Activated naive CD4-positive, alpha-beta T cell treated with anti-CD3 and anti-CD28 coated beads for 36 hours (primary cell): ENCODE measurements at regions not wholly inside any gene's neighbourhood (a gene's known extent, or its start where the extent isn't known, plus 50 kb on each side); places are given as distances from the start of the nearest gene placed in this dataset.
"Not testable (repeated sequence)": the region's sequence is repeated elsewhere in the genome, so short reads cannot be mapped to it uniquely, and the experiment has no call there.

Experiments
- CTCF ChIA-PET: fragments of 350-600 bp; sonication (Branson Sonifier 250); formaldehyde crosslinking; loops from one replicate; lab custom pipeline; 2021; ENCODE audit warnings: antibody characterized with exemption; lab: Charles Lee
- DNase-seq: peaks from one replicate; pipeline ENCODE4 v3.0.0-alpha.2; 2020
- H3K27ac Mint-ChIP-seq: one replicate; pipeline ENCODE4 v1.8.0; 2021; ENCODE audit warnings: mild to moderate bottlenecking, mixed read lengths
- H3K27me3 Mint-ChIP-seq: one replicate; pipeline ENCODE4 v1.8.0; 2021; ENCODE audit warnings: low read depth, mixed read lengths
- H3K36me3 Mint-ChIP-seq: one replicate; pipeline ENCODE4 v1.8.0; 2021; ENCODE audit warnings: low read depth, mixed read lengths
- H3K4me1 Mint-ChIP-seq: one replicate; pipeline ENCODE4 v1.8.0; 2021; ENCODE audit warnings: low read depth, mixed read lengths
- H3K4me3 Mint-ChIP-seq: one replicate; pipeline ENCODE4 v1.8.0; 2021; ENCODE audit warnings: mild to moderate bottlenecking, moderate library complexity, mixed read lengths
- H3K9me3 Mint-ChIP-seq: one replicate; pipeline ENCODE4 v1.8.0; 2021; ENCODE audit warnings: mixed read lengths
- intact Hi-C: fragments of 100-400 bp; cut with micrococcal nuclease; formaldehyde crosslinking; loops from one replicate; pipeline ENCODE4 v1.15.1; 2023

- Mint-ChIP-seq H3K4me1 (no peaks in the 10 kb centered on the region), H3K4me3 (no peak overlapping the region), H3K9me3 (no peaks in the 10 kb centered on the region), H3K27ac (no peak overlapping the region), H3K36me3 (no peaks in the 10 kb centered on the region), H3K27me3 (no peaks in the 10 kb centered on the region)
- no peak for DNase-seq
- CTCF ChIA-PET = no interaction called here
- intact Hi-C loops = no loop called here
Measured at GRCh38 chr14:42499137-42499536, 892.5 kb downstream of the LRFN5 start.

GRCh38 chr14:42490536-42490935 lies 883.9 kb downstream of the LRFN5 start:
- H3K4me1 Mint-ChIP-seq = no peaks in the 10 kb centered on the region
- H3K27ac Mint-ChIP-seq = no peak overlapping the region
- peaks cover 2% of the 10 kb centered on the region for H3K9me3 Mint-ChIP-seq
- intact Hi-C loops = no loop called here
- no peak for DNase-seq
- CTCF ChIA-PET = no interaction called here
- no peaks in the 10 kb centered on the region for H3K27me3 Mint-ChIP-seq
- H3K36me3 Mint-ChIP-seq = no peaks in the 10 kb centered on the region
- no peak overlapping the region for H3K4me3 Mint-ChIP-seq

- Mint-ChIP-seq H3K27ac (no peak overlapping the region), H3K36me3 (no peaks in the 10 kb centered on the region), H3K4me1 (no peaks in the 10 kb centered on the region), H3K4me3 (no peak overlapping the region), H3K27me3 (no peaks in the 10 kb centered on the region), H3K9me3 (peaks cover 2% of the 10 kb centered on the region)
- no peak for DNase-seq
- intact Hi-C loops = no loop called here
- CTCF ChIA-PET = no interaction called here
Measured at GRCh38 chr14:42488965-42489364, 882.3 kb downstream of the LRFN5 start.

DNA sequence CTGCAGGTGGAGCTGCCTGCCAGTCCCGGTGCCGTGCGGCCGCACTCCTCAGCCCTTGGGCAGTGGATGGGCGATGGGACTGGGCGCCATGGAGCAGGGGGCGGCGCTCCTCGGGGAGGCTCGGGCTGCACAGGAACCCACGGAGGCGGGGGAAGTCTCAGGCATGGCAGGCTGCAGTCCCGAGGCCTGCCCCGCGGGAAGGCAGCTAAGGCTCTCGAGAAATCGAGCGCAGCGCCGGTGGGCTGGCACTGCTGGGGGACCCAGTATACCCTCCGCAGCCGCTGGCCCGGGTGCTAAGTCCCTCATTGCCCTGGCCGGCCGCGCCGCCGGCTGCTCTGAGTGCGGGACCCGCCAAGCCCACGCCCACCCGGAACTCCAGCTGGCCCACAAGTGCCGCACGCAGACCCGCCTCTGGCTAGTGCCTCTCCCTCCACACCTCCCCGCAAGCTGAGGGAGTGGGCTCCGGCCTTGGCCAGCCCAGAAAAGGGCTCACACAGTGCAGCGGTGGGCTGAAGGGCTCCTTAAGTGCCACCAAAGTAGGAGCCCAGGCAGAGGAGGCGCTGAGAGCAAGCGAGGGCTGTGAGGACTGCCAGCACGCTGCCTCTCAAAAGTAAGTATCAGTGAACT lies 875.8 kb downstream of the LRFN5 start:
- CTCF ChIA-PET, intact Hi-C loops, DNase-seq, H3K36me3 Mint-ChIP-seq, H3K4me1 Mint-ChIP-seq, H3K4me3 Mint-ChIP-seq, H3K9me3 Mint-ChIP-seq, H3K27ac Mint-ChIP-seq, H3K27me3 Mint-ChIP-seq: not testable (repeated sequence)

GRCh38 chr14:42481714-42482113 lies 875.0 kb downstream of the LRFN5 start:
- H3K27me3 Mint-ChIP-seq, H3K9me3 Mint-ChIP-seq, DNase-seq, H3K36me3 Mint-ChIP-seq, CTCF ChIA-PET, intact Hi-C loops, H3K4me1 Mint-ChIP-seq, H3K27ac Mint-ChIP-seq, H3K4me3 Mint-ChIP-seq: not testable (repeated sequence)

DNA sequence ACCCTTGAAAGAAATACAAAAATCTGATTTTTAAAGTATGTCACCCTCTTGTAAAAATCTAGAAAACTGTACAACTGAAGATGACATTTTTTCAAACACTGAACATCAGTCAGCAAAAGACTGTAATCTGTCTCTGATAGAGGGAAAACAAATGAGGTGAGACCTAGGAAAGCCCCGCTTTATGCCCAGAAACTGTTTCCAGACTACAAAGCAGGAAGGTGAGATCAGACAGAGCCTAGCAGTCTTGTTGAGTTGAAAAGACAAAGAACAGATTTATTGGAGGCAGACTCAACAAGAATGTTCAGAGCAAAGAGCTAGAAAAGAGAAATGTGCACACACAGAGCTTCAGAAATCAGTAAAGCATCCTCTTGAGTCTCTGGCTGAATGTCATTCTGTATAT lies 873.6 kb downstream of the LRFN5 start:
- Mint-ChIP-seq H3K4me1 (no peaks in the 10 kb centered on the region), H3K36me3 (no peaks in the 10 kb centered on the region), H3K9me3 (no peaks in the 10 kb centered on the region), H3K27ac (no peak overlapping the region), H3K27me3 (no peaks in the 10 kb centered on the region), H3K4me3 (no peak overlapping the region)
- no peak for DNase-seq
- CTCF ChIA-PET = no interaction called here
- intact Hi-C loops = no loop called here

- no peaks in the 10 kb centered on the region for H3K4me1 Mint-ChIP-seq
- peaks cover 1% of the 10 kb centered on the region for H3K9me3 Mint-ChIP-seq
Measured at GRCh38 chr14:42475289-42475688, 868.6 kb downstream of the LRFN5 start.

GRCh38 chr14:42470427-42470719 lies 863.7 kb downstream of the LRFN5 start:
- no peaks in the 10 kb centered on the region for H3K27me3 Mint-ChIP-seq
- no peaks in the 10 kb centered on the region for H3K36me3 Mint-ChIP-seq
- CTCF ChIA-PET = interaction anchor here (0.6 to 0.7 kb wide), 2 partner anchors 9 to 85 kb away, joined by 4 read pairs; no protein-coding TSS in a partner anchor
- no peaks in the 10 kb centered on the region for H3K4me1 Mint-ChIP-seq
- no peak overlapping the region for H3K27ac Mint-ChIP-seq
- H3K4me3 Mint-ChIP-seq = no peak overlapping the region
- no peak for DNase-seq
- H3K9me3 Mint-ChIP-seq = peaks cover 6% of the 10 kb centered on the region
- intact Hi-C loops = no loop called here

More at GRCh38 chr14:42475289-42475688, 868.6 kb downstream of the LRFN5 start:
- CTCF ChIA-PET = no interaction called here
- no peaks in the 10 kb centered on the region for H3K27me3 Mint-ChIP-seq
- H3K27ac Mint-ChIP-seq = no peak overlapping the region
- no peak overlapping the region for H3K4me3 Mint-ChIP-seq
- no peak for DNase-seq
- intact Hi-C loops = no loop called here
- H3K36me3 Mint-ChIP-seq = no peaks in the 10 kb centered on the region

DNA sequence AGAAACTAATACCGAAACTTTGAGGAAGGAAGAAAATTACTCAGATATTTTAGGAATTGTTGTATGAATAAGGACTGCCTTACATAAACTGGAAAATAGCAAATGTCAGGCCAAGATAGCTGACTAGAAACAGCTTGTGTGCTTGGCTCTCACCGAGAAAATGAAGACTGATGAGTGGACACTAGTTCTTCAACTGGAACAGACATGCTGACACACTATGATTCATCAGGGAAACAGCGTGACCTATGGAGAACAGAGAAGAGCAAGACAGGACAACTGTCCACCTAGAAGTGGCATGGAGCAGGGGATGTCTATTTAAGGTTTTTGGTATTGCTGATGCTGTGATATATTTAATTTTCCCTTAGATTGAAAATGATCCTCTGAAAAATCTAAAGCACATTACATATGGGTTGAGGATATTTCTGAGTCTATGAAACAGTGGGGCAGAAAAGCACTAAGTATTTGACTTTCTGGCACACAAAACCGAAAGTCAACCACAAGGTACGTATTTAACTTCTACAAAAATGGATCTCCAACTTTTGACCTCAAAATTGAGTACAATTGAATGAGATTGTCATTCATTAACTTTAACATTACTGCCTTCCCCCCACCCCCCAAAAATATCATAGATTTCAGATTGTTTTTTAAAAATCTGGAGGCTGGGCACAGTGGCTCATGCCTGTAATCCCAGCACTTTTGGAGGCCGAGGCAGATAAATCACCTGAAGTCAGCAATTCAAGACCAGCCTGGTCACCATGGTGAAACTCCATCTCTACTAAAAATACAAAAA lies 863.2 kb downstream of the LRFN5 start:
- H3K27ac Mint-ChIP-seq = no peak overlapping the region
- intact Hi-C loops = no loop called here
- CTCF ChIA-PET = interaction anchor here (0.7 kb wide), 1 partner anchor 86 kb away, joined by 4 read pairs; no protein-coding TSS in a partner anchor
- H3K27me3 Mint-ChIP-seq = no peaks in the 10 kb centered on the region
- no peaks in the 10 kb centered on the region for H3K36me3 Mint-ChIP-seq
- DNase-seq = no peak
- H3K4me3 Mint-ChIP-seq = no peak overlapping the region
- H3K9me3 Mint-ChIP-seq = peaks cover 6% of the 10 kb centered on the region
- no peaks in the 10 kb centered on the region for H3K4me1 Mint-ChIP-seq

DNA sequence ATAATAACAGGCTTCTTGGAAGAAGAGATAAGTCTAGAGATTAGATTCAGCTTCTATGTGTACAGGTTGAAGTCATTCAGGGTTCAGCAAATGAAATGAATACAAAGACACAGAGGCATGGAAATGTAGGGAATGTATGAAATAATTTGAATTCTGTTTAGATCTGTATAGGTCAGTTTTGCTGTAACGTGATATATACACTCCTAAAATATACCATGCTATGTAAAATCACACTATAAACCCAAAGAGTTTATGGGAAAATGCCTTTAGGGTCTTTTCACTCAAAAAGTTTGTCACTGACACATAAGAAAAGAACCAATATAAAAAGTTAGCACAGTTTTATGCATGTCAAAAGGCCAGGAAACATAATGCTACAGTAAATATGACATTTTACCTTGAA lies 854.0 kb downstream of the LRFN5 start:
- no peak for DNase-seq
- no peaks in the 10 kb centered on the region for H3K36me3 Mint-ChIP-seq
- intact Hi-C loops = no loop called here
- H3K27me3 Mint-ChIP-seq = no peaks in the 10 kb centered on the region
- H3K27ac Mint-ChIP-seq = no peak overlapping the region
- CTCF ChIA-PET = no interaction called here
- no peaks in the 10 kb centered on the region for H3K4me1 Mint-ChIP-seq
- no peak overlapping the region for H3K4me3 Mint-ChIP-seq
- peaks cover 9% of the 10 kb centered on the region for H3K9me3 Mint-ChIP-seq

GRCh38 chr14:42459171-42459685 lies 852.6 kb downstream of the LRFN5 start:
- Mint-ChIP-seq H3K27me3 (no peaks in the 10 kb centered on the region), H3K36me3 (no peaks in the 10 kb centered on the region), H3K4me3 (no peak overlapping the region), H3K9me3 (peaks cover 8% of the 10 kb centered on the region), H3K4me1 (no peaks in the 10 kb centered on the region), H3K27ac (no peak overlapping the region)
- intact Hi-C loops = no loop called here
- no peak for DNase-seq
- CTCF ChIA-PET = no interaction called here

- intact Hi-C loops = no loop called here
- no peak for DNase-seq
- no peaks in the 10 kb centered on the region for H3K36me3 Mint-ChIP-seq
- no peaks in the 10 kb centered on the region for H3K27me3 Mint-ChIP-seq
- H3K27ac Mint-ChIP-seq = no peak overlapping the region
- no peaks in the 10 kb centered on the region for H3K4me1 Mint-ChIP-seq
- peaks cover 2% of the 10 kb centered on the region for H3K9me3 Mint-ChIP-seq
- CTCF ChIA-PET = no interaction called here
- no peak overlapping the region for H3K4me3 Mint-ChIP-seq
Measured at GRCh38 chr14:42441615-42442014, 834.9 kb downstream of the LRFN5 start.

DNA sequence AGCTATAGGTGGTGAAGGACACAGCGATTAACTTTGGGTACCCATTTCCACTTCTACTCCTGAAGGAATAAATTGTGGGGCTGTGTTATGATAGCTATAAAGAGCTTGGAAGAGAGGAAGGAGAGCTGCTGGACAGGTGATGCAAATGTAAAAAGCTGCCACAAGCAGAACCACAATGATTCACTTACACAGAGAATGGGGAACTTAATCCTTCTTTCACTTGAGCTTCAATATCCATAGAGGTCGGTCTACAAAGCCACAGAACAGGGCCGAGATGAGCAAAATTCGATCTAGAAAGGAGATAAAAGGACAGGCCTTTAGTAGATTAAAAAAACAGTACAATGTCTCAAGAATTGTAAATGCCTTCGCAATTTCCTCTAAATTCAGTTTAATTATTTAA lies 831.1 kb downstream of the LRFN5 start:
- Mint-ChIP-seq H3K27me3 (no peaks in the 10 kb centered on the region), H3K4me1 (no peaks in the 10 kb centered on the region), H3K27ac (no peak overlapping the region), H3K4me3 (no peak overlapping the region), H3K36me3 (no peaks in the 10 kb centered on the region), H3K9me3 (peaks cover 8% of the 10 kb centered on the region)
- CTCF ChIA-PET = no interaction called here
- DNase-seq = no peak
- intact Hi-C loops = no loop called here
